Ovary (tissue), 7 donors: ENCODE measurements at regions not wholly inside any gene's neighbourhood (a gene's known extent, or its start where the extent isn't known, plus 50 kb on each side); places are given as distances from the start of the nearest gene placed in this dataset.

Experiments
- DNase-seq, 5 donors: peaks; one replicate each; pipeline ENCODE4 v3.0.0-alpha.2; 2019 to 2020
- H3K27ac ChIP-seq, 2 donors: fragments of 200-600 bp; one replicate each; pipeline versions ENCODE4 v1.5.1 to v1.8.0; 2019 to 2022
- H3K27me3 ChIP-seq: fragments of 200-600 bp; one replicate; pipeline ENCODE4 v1.8.0; 2022
- H3K36me3 ChIP-seq: fragments of 200-600 bp; sonication (generic); one replicate; pipeline ENCODE4 v1.5.1; 2019
- H3K4me1 ChIP-seq: one replicate; pipeline ENCODE4 v1.8.1; 2013; ENCODE audit warnings: mild to moderate bottlenecking, moderate library complexity; ENCODE audit not compliant: insufficient read depth
- H3K4me3 ChIP-seq: fragments of 200-600 bp; sonication (generic); one replicate; pipeline ENCODE4 v1.5.1; 2017
- H3K9me3 ChIP-seq, 2 donors: fragments of 200-600 bp in 1 of 2; sonication (generic) in 1 of 2; one replicate each; pipeline versions ENCODE4 v1.5.1 to v1.8.1; 2013 to 2019; ENCODE audit warnings: mild to moderate bottlenecking in 1 of 2, moderate library complexity in 1 of 2
- CTCF ChIP-seq, 3 donors: fragments of 450-650 bp in 2 of 3; fragments of 200-600 bp in 1 of 3; IDR thresholded peaks; one replicate each; pipeline versions ENCODE4 v1.5.1 to v1.8.0; 2016 to 2022; ENCODE audit warnings: antibody characterized with exemption in 3 of 3, mild to moderate bottlenecking in 1 of 3
- EP300 ChIP-seq: sonication (generic); formaldehyde crosslinking; IDR thresholded peaks from one replicate; pipeline ENCODE4 v1.6.1; 2017; ENCODE audit warnings: antibody characterized with exemption
- POLR2A ChIP-seq: fragments of 450-650 bp; IDR thresholded peaks from one replicate; pipeline ENCODE4 v1.6.1; 2017; ENCODE audit warnings: antibody characterized with exemption, mild to moderate bottlenecking, moderate library complexity
- WGBS, 3 donors: extraction: QIAGEN DNeasy Blood & Tissue Kit in 1 of 3; methylation state at CpG; one replicate each; pipeline versions ENCODE4 v1.1.5 to v1.1.7; 2013 to 2017; 5-methylcytosine and 5-hydroxymethylcytosine counted together
- intact Hi-C, 4 donors: fragments of 100-400 bp; cut with DNase I; formaldehyde crosslinking; loops; one replicate each; pipeline versions ENCODE4 v1.11.0 to v1.15.1; 2022 to 2023
- donor health status: DM: no; HTN: no; CAD: no; lungs with moderate emphysema.
- donor health status: DM: no; HTN: no; CAD: no.
- donor health status: Bipolar disorder and iron deficiency.
- donor health status: DM: no; HTN: no; CAD: no.
- donor health status: DM: yes; HTN: yes; CAD: no.

- no peak for TF ChIP-seq CTCF (IDR thresholded peaks at IDR 0.05)
- no peak for TF ChIP-seq POLR2A
- no peak for TF ChIP-seq EP300
- 86 to 90% (median 90%) methylated on average over 1 of the region's 1 CpG for WGBS, 3 donors
- intact Hi-C loops = no loop called here
- Histone ChIP-seq H3K27ac (no peak overlapping the region), H3K4me3 (no peak overlapping the region), H3K4me1 (no peaks in the 10 kb centered on the region), H3K9me3 (no peaks in the 10 kb centered on the region), H3K36me3 (no peaks in the 10 kb centered on the region), H3K27me3 (no peaks in the 10 kb centered on the region)
- DNase-seq = no peak
Observed at GRCh38 chr20:7463290-7463689, 477.0 kb downstream of the HAO1 start.

GRCh38 chr20:7470912-7471311, 469.3 kb downstream of the HAO1 start:
- H3K4me3 ChIP-seq = no peak overlapping the region
- no peaks in the 10 kb centered on the region for H3K9me3 ChIP-seq
- H3K36me3 ChIP-seq = no peaks in the 10 kb centered on the region
- DNase-seq = no peak
- H3K27ac ChIP-seq = no peak overlapping the region
- H3K27me3 ChIP-seq = no peaks in the 10 kb centered on the region
- H3K4me1 ChIP-seq = no peaks in the 10 kb centered on the region
- TF ChIP-seq POLR2A (no peak), EP300 (no peak), CTCF (IDR thresholded peaks at IDR 0.05) (no peak)
- 47 to 69% (median 68%) methylated on average over 2 of the region's 2 CpGs for WGBS, 3 donors
- intact Hi-C loops = no loop called here

GRCh38 chr20:7490288-7490687, 450.0 kb downstream of the HAO1 start:
- DNase-seq = no peak
- TF ChIP-seq CTCF (IDR thresholded peaks at IDR 0.05) (no peak), EP300 (no peak), POLR2A (no peak)
- intact Hi-C loops = no loop called here
- H3K9me3 ChIP-seq = no peaks in the 10 kb centered on the region
- H3K27ac ChIP-seq = no peak overlapping the region
- H3K36me3 ChIP-seq = no peaks in the 10 kb centered on the region
- H3K27me3 ChIP-seq = no peaks in the 10 kb centered on the region
- no peaks in the 10 kb centered on the region for H3K4me1 ChIP-seq
- no peak overlapping the region for H3K4me3 ChIP-seq

- H3K36me3 ChIP-seq = no peaks in the 10 kb centered on the region
- no peaks in the 10 kb centered on the region for H3K4me1 ChIP-seq
- no peaks in the 10 kb centered on the region for H3K9me3 ChIP-seq
- H3K27me3 ChIP-seq = no peaks in the 10 kb centered on the region
- TF ChIP-seq POLR2A = no peak
- no peak for DNase-seq
- intact Hi-C loops = no loop called here
- WGBS, 3 donors = 69 to 78% (median 76%) methylated on average over 3 of the region's 3 CpGs
- no peak overlapping the region for H3K4me3 ChIP-seq
- no peak overlapping the region for H3K27ac ChIP-seq
Observed at GRCh38 chr20:7492257-7492656, 448.0 kb downstream of the HAO1 start.

DNA sequence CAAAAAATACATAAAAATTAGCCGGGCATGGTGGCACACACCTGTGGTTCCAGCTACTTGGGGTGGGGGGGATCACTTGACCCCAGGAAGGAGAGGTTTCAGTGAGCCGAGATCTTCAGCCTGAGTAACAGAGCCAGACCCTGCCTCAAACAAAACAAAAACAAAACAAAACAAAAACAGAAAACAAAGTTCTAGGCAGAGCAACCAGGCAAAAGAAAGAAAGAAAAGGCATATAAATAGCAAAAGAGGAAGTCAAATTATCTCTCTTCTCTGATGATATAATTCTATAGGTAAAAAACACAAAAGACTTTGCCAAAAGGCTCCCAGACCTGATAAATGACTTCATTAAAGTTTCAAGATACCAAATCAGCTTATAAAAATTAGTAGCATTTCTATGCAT, 446.9 kb downstream of the HAO1 start:
- Histone ChIP-seq H3K9me3 (no peaks in the 10 kb centered on the region), H3K27me3 (no peaks in the 10 kb centered on the region), H3K4me1 (no peaks in the 10 kb centered on the region), H3K4me3 (no peak overlapping the region), H3K27ac (no peak overlapping the region), H3K36me3 (no peaks in the 10 kb centered on the region)
- no peak for DNase-seq
- TF ChIP-seq POLR2A = no peak
- no peak for TF ChIP-seq EP300
- TF ChIP-seq CTCF (IDR thresholded peaks at IDR 0.05) = no peak
- intact Hi-C loops = no loop called here
- WGBS, 3 donors = 74 to 87% (median 82%) methylated on average over 2 of the region's 2 CpGs
